ENCODE measurements at regions not wholly inside any gene's neighbourhood (a gene's known extent, or its start where the extent isn't known, plus 50 kb on each side); places are given as distances from the start of the nearest gene placed in this dataset.
A peak's percentile ranks its signal among the peaks of the same experiment; 100 is the strongest.

- Histone ChIP-seq H3K36me3 (ENCODE audit: insufficient read depth, low read length) (no peaks in the 10 kb centered on the region), H3K4me1 (ENCODE audit: insufficient read depth, low read length) (no peaks in the 10 kb centered on the region), H3K4me3 (ENCODE audit: insufficient read depth, low read length) (no peak overlapping the region), H4K20me1 (ENCODE audit: insufficient read depth, low read length) (no peaks in the 10 kb centered on the region), H2AFZ (ENCODE audit: low read length) (no peak overlapping the region), H3K79me2 (ENCODE audit: insufficient read depth, low read length) (no peaks in the 10 kb centered on the region), H3K27me3 (ENCODE audit: insufficient read depth, low read length) (peaks cover 5% of the 10 kb centered on the region), H3K27ac (ENCODE audit: low read depth, low read length) (no peak overlapping the region), H3K4me2 (ENCODE audit: insufficient read depth, low read length) (no peak overlapping the region), H3K9me3 (ENCODE audit: low read depth, low read length) (no peaks in the 10 kb centered on the region)
- peak; percentile 8 for DNase-seq (ENCODE audit: insufficient read length, low spot score, missing footprints)
- TF ChIP-seq CTCF (IDR thresholded peaks at IDR 0.05; ENCODE audit: extremely low read depth, low read depth, low read length), result no peak
These were observed 188.4 kb upstream of the PPP1R26 start for GRCh38 chr9:135291165-135291564.

- no peaks in the 10 kb centered on the region for H3K79me2 ChIP-seq (ENCODE audit: insufficient read depth, low read length)
- peaks cover 5% of the 10 kb centered on the region for H3K27me3 ChIP-seq (ENCODE audit: insufficient read depth, low read length)
- no peak overlapping the region for H3K4me3 ChIP-seq (ENCODE audit: insufficient read depth, low read length)
- H2AFZ ChIP-seq (ENCODE audit: low read length), result no peak overlapping the region
- no peaks in the 10 kb centered on the region for H3K9me3 ChIP-seq (ENCODE audit: low read depth, low read length)
- no peak overlapping the region for H3K4me2 ChIP-seq (ENCODE audit: insufficient read depth, low read length)
- TF ChIP-seq CTCF (IDR thresholded peaks at IDR 0.05; ENCODE audit: extremely low read depth, low read depth, low read length), result no peak
- no peaks in the 10 kb centered on the region for H4K20me1 ChIP-seq (ENCODE audit: insufficient read depth, low read length)
- no peak overlapping the region for H3K27ac ChIP-seq (ENCODE audit: low read depth, low read length)
- H3K36me3 ChIP-seq (ENCODE audit: insufficient read depth, low read length), result no peaks in the 10 kb centered on the region
- H3K4me1 ChIP-seq (ENCODE audit: insufficient read depth, low read length), result no peaks in the 10 kb centered on the region
- DNase-seq (ENCODE audit: insufficient read length, low spot score, missing footprints), result no peak
These were observed 184.7 kb upstream of the PPP1R26 start for GRCh38 chr9:135294836-135295235.

- H3K9me3 ChIP-seq (ENCODE audit: low read depth, low read length), result no peaks in the 10 kb centered on the region
- no peak overlapping the region for H3K27ac ChIP-seq (ENCODE audit: low read depth, low read length)
- no peaks in the 10 kb centered on the region for H3K4me1 ChIP-seq (ENCODE audit: insufficient read depth, low read length)
- H3K4me3 ChIP-seq (ENCODE audit: insufficient read depth, low read length), result no peak overlapping the region
- peaks cover 5% of the 10 kb centered on the region for H3K27me3 ChIP-seq (ENCODE audit: insufficient read depth, low read length)
- no peaks in the 10 kb centered on the region for H3K79me2 ChIP-seq (ENCODE audit: insufficient read depth, low read length)
- no peaks in the 10 kb centered on the region for H4K20me1 ChIP-seq (ENCODE audit: insufficient read depth, low read length)
- DNase-seq (ENCODE audit: insufficient read length, low spot score, missing footprints), result peak; percentile 26
- no peak for TF ChIP-seq CTCF (IDR thresholded peaks at IDR 0.05; ENCODE audit: extremely low read depth, low read depth, low read length)
- no peak overlapping the region for H2AFZ ChIP-seq (ENCODE audit: low read length)
- no peaks in the 10 kb centered on the region for H3K36me3 ChIP-seq (ENCODE audit: insufficient read depth, low read length)
- no peak overlapping the region for H3K4me2 ChIP-seq (ENCODE audit: insufficient read depth, low read length)
These were observed 183.9 kb upstream of the PPP1R26 start for GRCh38 chr9:135295551-135296300.

GRCh38 chr9:135296735-135297455 lies 182.7 kb upstream of the PPP1R26 start:
- H3K4me3 ChIP-seq (ENCODE audit: insufficient read depth, low read length), result no peak overlapping the region
- H3K27ac ChIP-seq (ENCODE audit: low read depth, low read length), result no peak overlapping the region
- no peaks in the 10 kb centered on the region for H3K9me3 ChIP-seq (ENCODE audit: low read depth, low read length)
- DNase-seq (ENCODE audit: insufficient read length, low spot score, missing footprints), result peak; percentile 48
- H2AFZ ChIP-seq (ENCODE audit: low read length), result no peak overlapping the region
- no peak overlapping the region for H3K4me2 ChIP-seq (ENCODE audit: insufficient read depth, low read length)
- no peaks in the 10 kb centered on the region for H3K79me2 ChIP-seq (ENCODE audit: insufficient read depth, low read length)
- H4K20me1 ChIP-seq (ENCODE audit: insufficient read depth, low read length), result no peaks in the 10 kb centered on the region
- H3K36me3 ChIP-seq (ENCODE audit: insufficient read depth, low read length), result no peaks in the 10 kb centered on the region
- H3K27me3 ChIP-seq (ENCODE audit: insufficient read depth, low read length), result no peaks in the 10 kb centered on the region
- no peak for TF ChIP-seq CTCF (IDR thresholded peaks at IDR 0.05; ENCODE audit: extremely low read depth, low read depth, low read length)
- H3K4me1 ChIP-seq (ENCODE audit: insufficient read depth, low read length), result no peaks in the 10 kb centered on the region
